AG09319 (cell line): ENCODE measurements at regions not wholly inside any gene's neighbourhood (a gene's known extent, or its start where the extent isn't known, plus 50 kb on each side); places are given as distances from the start of the nearest gene placed in this dataset.

Experiments
- DNase-seq: peaks from one replicate; pipeline ENCODE4 v3.0.0-alpha.2; 2010; ENCODE audit warnings: low read depth; ENCODE audit errors: extremely low read depth
- CTCF ChIP-seq: IDR thresholded peaks from 2 replicates; pipeline ENCODE4 v1.5.1; 2011; ENCODE audit warnings: low read depth, mild to moderate bottlenecking, inconsistent platforms, low read length, moderate library complexity

DNA sequence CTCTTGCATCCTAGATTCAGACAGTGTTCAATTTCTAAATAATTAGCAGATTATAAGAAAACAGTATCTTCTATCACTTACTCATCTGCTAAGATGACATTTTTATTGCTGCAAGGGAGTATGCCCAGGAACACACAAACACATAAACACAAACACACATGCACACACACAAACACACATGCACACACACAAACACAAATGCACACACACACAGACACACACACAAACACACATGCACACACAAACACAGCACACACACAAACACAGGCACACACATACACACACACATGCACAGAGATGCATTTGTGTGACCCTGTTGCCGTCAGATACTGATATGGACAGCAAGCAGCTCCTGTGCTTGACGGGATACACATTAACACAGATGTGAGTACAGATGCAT is 612.9 kb downstream of the IRX1 start:
- TF ChIP-seq CTCF: no peak
- no peak for DNase-seq

GRCh38 chr5:4208996-4209395 is 613.4 kb downstream of the IRX1 start:
- DNase-seq: no peak
- no peak for TF ChIP-seq CTCF

DNA sequence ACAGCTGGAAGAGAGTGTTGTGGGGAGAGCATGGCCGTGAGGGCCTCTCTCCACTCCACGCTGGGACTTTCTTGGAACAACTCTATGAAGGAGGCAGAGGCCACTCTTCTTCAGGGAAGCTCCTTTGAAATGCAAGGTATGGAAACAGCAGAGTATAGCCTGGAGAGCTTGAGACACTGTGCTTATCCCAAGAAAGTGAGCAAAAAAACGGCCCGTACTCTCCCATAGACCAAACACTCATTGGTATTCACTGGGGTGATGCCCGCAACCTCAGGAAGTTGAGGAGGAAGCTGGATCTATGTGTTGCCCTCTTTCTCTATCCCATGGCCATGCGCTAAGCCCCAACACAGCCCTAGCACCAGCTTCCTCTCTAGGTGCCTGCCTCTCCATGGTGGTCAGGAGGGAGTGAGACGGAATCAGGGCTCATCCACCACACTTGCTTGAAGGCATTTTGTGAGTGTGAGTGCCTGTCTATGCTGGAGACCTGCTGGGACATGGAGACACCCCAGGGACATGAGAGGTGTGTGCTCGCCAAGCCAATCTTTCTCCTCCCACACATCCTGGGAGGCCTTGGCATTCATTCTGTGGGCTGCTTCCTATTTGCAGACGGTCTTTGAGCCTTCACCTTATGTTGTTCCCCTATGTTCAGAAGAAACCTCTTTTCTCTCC is 616.6 kb downstream of the IRX1 start:
- no peak for TF ChIP-seq CTCF

GRCh38 chr5:4212981-4213819 is 617.6 kb downstream of the IRX1 start:
- no peak for TF ChIP-seq CTCF
- DNase-seq: no peak

More for the DNA sequence above, 616.6 kb downstream of the IRX1 start:
- DNase-seq: no peak

- no peak for TF ChIP-seq CTCF
- no peak for DNase-seq
Observed at GRCh38 chr5:4215143-4215542, 619.5 kb downstream of the IRX1 start.

GRCh38 chr5:4216142-4216541 is 620.5 kb downstream of the IRX1 start:
- no peak for TF ChIP-seq CTCF
- no peak for DNase-seq

- no peak for DNase-seq
- TF ChIP-seq CTCF: no peak
Observed at GRCh38 chr5:4220016-4220415, 624.4 kb downstream of the IRX1 start.
